ENCODE measurements at regions not wholly inside any gene's neighbourhood (a gene's known extent, or its start where the extent isn't known, plus 50 kb on each side); places are given as distances from the start of the nearest gene placed in this dataset.

- H3K4me1 Mint-ChIP-seq, result no peaks in the 10 kb centered on the region
- H3K4me3 Mint-ChIP-seq, result no peak overlapping the region
- H3K27ac Mint-ChIP-seq, result no peak overlapping the region
- no peak for DNase-seq
- no peaks in the 10 kb centered on the region for H3K9me3 Mint-ChIP-seq
- no peak for TF ChIP-seq CTCF (IDR thresholded peaks at IDR 0.05)
- no peaks in the 10 kb centered on the region for H3K36me3 Mint-ChIP-seq (ENCODE audit: low read depth)
- H3K27me3 Mint-ChIP-seq (ENCODE audit: low read depth, poor library complexity), result peaks cover 3% of the 10 kb centered on the region
These were observed 251.7 kb downstream of the HNMT start for GRCh38 chr2:138215958-138216357.

DNA sequence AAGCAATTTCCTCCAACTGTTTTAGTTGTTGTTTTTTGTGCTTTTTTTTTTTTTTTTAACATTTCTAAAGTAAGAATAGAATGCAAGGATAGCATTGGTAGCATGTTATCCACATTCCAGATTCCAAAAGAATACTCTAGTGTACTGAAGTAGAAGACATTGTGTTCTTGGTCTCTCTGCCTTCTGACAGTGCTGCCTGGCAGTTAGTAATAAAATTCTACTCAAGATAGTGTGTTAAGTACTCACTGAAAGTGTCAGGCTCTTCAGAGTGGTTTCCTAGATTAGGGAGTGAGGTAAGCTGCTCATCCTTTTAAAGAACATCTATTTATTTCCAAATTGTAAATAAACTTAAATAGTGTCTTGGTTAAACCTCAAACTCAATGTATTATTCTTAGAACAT, 253.7 kb downstream of the HNMT start:
- no peaks in the 10 kb centered on the region for H3K4me1 Mint-ChIP-seq
- H3K27me3 Mint-ChIP-seq (ENCODE audit: low read depth, poor library complexity), result peaks cover 6% of the 10 kb centered on the region
- TF ChIP-seq CTCF (IDR thresholded peaks at IDR 0.05), result no peak
- no peaks in the 10 kb centered on the region for H3K9me3 Mint-ChIP-seq
- H3K27ac Mint-ChIP-seq, result no peak overlapping the region
- no peaks in the 10 kb centered on the region for H3K36me3 Mint-ChIP-seq (ENCODE audit: low read depth)
- no peak for DNase-seq
- H3K4me3 Mint-ChIP-seq, result no peak overlapping the region

DNA sequence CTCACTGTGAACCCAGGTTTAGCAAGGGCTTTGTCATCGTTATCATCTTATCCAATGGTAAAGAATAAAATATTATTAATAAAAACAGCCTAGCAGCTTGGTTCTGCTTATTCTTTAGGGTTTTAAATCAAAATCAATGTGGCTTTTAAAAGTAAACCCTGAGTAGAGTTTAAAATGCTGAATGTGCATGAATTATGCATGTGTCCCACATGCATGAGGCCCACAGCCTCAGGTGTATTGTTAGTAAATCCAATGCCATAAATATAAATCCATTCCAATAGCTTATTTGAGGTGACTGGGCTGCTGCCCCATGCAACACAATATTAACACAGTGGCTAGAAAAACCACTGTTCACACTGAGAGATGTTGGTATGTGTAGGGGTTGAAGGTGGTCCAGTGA, 254.1 kb downstream of the HNMT start:
- no peak for DNase-seq
- Mint-ChIP-seq H3K27me3 (ENCODE audit: low read depth, poor library complexity) (peaks cover 6% of the 10 kb centered on the region), H3K9me3 (no peaks in the 10 kb centered on the region), H3K4me3 (no peak overlapping the region), H3K4me1 (no peaks in the 10 kb centered on the region), H3K27ac (no peak overlapping the region), H3K36me3 (ENCODE audit: low read depth) (no peaks in the 10 kb centered on the region)
- no peak for TF ChIP-seq CTCF (IDR thresholded peaks at IDR 0.05)

GRCh38 chr2:138219961-138220360, 255.7 kb downstream of the HNMT start:
- peaks cover 6% of the 10 kb centered on the region for H3K27me3 Mint-ChIP-seq (ENCODE audit: low read depth, poor library complexity)
- H3K4me1 Mint-ChIP-seq, result no peaks in the 10 kb centered on the region
- TF ChIP-seq CTCF (IDR thresholded peaks at IDR 0.05), result no peak
- no peak overlapping the region for H3K27ac Mint-ChIP-seq
- no peak overlapping the region for H3K4me3 Mint-ChIP-seq
- no peaks in the 10 kb centered on the region for H3K36me3 Mint-ChIP-seq (ENCODE audit: low read depth)
- DNase-seq, result no peak
- no peaks in the 10 kb centered on the region for H3K9me3 Mint-ChIP-seq

- no peak for DNase-seq
- peaks cover 6% of the 10 kb centered on the region for H3K27me3 Mint-ChIP-seq (ENCODE audit: low read depth, poor library complexity)
- H3K36me3 Mint-ChIP-seq (ENCODE audit: low read depth), result no peaks in the 10 kb centered on the region
- H3K9me3 Mint-ChIP-seq, result no peaks in the 10 kb centered on the region
- H3K4me3 Mint-ChIP-seq, result no peak overlapping the region
- H3K27ac Mint-ChIP-seq, result no peak overlapping the region
- no peaks in the 10 kb centered on the region for H3K4me1 Mint-ChIP-seq
- TF ChIP-seq CTCF (IDR thresholded peaks at IDR 0.05), result no peak
These were observed 257.1 kb downstream of the HNMT start for GRCh38 chr2:138221358-138221757.

DNA sequence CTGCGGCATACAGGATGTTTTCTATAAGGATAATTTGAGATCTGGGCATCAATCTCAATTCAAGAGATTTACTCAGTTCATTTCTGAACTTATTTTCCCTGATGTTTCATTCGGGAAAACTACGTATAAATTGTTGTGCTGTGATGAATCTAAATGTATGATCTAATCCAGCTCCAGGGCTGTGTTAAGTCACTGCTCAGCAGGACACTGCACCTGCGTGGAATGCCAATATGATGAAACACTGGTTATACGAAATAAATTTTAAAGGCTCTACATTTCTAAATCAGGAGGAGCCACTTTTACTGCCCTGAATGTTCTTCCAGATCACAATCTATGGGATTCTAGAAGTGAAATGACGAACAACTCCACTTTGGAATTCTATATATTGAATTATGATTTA, 259.0 kb downstream of the HNMT start:
- no peak overlapping the region for H3K27ac Mint-ChIP-seq
- H3K4me1 Mint-ChIP-seq, result no peaks in the 10 kb centered on the region

More for the DNA sequence above, 259.0 kb downstream of the HNMT start:
- Mint-ChIP-seq H3K9me3 (no peaks in the 10 kb centered on the region), H3K27me3 (ENCODE audit: low read depth, poor library complexity) (peaks cover 6% of the 10 kb centered on the region), H3K36me3 (ENCODE audit: low read depth) (no peaks in the 10 kb centered on the region), H3K4me3 (no peak overlapping the region)
- no peak for TF ChIP-seq CTCF (IDR thresholded peaks at IDR 0.05)
- no peak for DNase-seq

All from nephron progenitor cell (in vitro differentiated cells).